ENCODE measurements at regions not wholly inside any gene's neighbourhood (a gene's known extent, or its start where the extent isn't known, plus 50 kb on each side); places are given as distances from the start of the nearest gene placed in this dataset.

DNA sequence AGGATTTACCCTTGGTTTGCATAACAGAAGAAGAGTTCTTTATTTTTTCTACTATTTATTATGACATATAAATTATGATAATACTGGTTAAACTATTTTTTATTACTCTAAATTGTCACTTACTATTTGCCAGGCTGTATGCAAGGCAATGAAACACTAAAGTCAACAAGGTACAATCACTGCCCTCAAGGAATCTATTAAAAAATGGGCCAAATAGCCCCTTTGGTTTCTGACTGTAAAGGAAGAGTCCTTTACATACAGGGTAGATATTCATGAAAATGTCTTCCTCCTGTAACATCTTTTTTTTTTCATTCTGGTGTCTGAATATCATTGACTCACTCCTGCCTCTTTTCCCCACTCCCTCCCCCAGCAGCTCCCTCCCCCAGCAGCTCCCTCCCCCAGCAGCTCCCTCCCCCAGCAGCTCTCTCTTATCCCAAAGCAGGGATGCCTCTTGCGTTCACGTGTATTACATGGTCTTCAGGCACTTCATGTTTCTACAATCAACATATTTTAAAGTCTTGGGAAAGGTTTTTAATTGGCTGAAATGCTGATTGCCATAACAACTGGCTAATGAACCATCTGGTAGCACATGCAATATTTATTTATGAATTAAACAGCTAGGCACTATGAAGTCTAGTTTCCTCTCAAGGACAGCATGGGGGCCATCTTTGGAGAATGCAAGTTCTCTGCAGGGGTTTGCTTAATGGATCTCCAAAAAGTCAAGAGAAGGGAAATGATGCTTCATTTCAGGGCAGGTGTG, 400.4 kb upstream of the PLXNA2 start:
- Histone ChIP-seq H3K4me3 (no peak overlapping the region), H3K4me1 (no peaks in the 10 kb centered on the region), H3K36me3 (no peaks in the 10 kb centered on the region), H3K27ac (no peak overlapping the region), H3K9me3 (no peaks in the 10 kb centered on the region), H3K27me3 (no peaks in the 10 kb centered on the region)
- intact Hi-C loops (cut with DNase I), result no loop called here
- no peak for DNase-seq (ENCODE audit: low spot score in 2 of 2)
- TF ChIP-seq CTCF (IDR thresholded peaks at IDR 0.05), result no peak

GRCh38 chr1:208646431-208646830, 402.2 kb upstream of the PLXNA2 start:
- no peak for TF ChIP-seq CTCF (IDR thresholded peaks at IDR 0.05)
- H3K9me3 ChIP-seq, result no peaks in the 10 kb centered on the region
- H3K27ac ChIP-seq, result no peak overlapping the region
- no peak for DNase-seq (ENCODE audit: low spot score in 2 of 2)
- no peak overlapping the region for H3K4me3 ChIP-seq
- no peaks in the 10 kb centered on the region for H3K27me3 ChIP-seq
- intact Hi-C loops (cut with DNase I), result no loop called here
- H3K4me1 ChIP-seq, result no peaks in the 10 kb centered on the region
- H3K36me3 ChIP-seq, result no peaks in the 10 kb centered on the region

- H3K36me3 ChIP-seq, result no peaks in the 10 kb centered on the region
- intact Hi-C loops (cut with DNase I), result no loop called here
- H3K27me3 ChIP-seq, result no peaks in the 10 kb centered on the region
- no peak for DNase-seq (ENCODE audit: low spot score in 2 of 2)
- no peak for TF ChIP-seq CTCF (IDR thresholded peaks at IDR 0.05)
- H3K27ac ChIP-seq, result no peak overlapping the region
- no peak overlapping the region for H3K4me3 ChIP-seq
- H3K4me1 ChIP-seq, result no peaks in the 10 kb centered on the region
- no peaks in the 10 kb centered on the region for H3K9me3 ChIP-seq
Measured at GRCh38 chr1:208648146-208648545, 404.0 kb upstream of the PLXNA2 start.

GRCh38 chr1:208652296-208653160, 408.3 kb upstream of the PLXNA2 start:
- Histone ChIP-seq H3K4me3 (no peak overlapping the region), H3K27ac (no peak overlapping the region), H3K27me3 (no peaks in the 10 kb centered on the region), H3K9me3 (no peaks in the 10 kb centered on the region), H3K4me1 (no peaks in the 10 kb centered on the region), H3K36me3 (no peaks in the 10 kb centered on the region)
- TF ChIP-seq CTCF (IDR thresholded peaks at IDR 0.05), result peak; percentile 46 to 87 (median 86)
- intact Hi-C loops (cut with DNase I), result loop anchor here (2.0 kb wide), 1 partner anchor 596 kb away; no protein-coding TSS in a partner anchor
- peak in 1 of 2 donors; percentile 64 for DNase-seq (ENCODE audit: low spot score in 2 of 2)

DNA sequence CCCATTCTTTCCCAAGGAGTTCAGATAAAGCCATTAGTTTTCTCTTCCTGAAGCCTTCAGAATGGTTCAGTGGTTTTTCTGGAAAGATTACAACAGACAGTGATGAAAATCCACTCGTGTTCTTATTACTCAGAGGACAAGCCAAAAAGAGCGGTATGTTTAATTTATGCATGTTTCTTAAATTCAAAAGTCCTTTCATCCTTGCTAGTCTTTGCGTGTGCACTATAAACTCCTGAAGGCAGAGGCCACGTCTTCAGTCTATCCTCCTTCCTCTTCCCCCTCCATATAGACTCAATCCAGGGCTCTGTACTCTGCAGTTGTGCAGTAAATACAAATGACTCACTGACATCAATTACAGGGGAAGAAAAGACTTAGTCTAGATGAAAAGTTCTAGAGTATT, 409.2 kb upstream of the PLXNA2 start:
- no peaks in the 10 kb centered on the region for H3K4me1 ChIP-seq
- H3K27me3 ChIP-seq, result no peaks in the 10 kb centered on the region
- intact Hi-C loops (cut with DNase I), result loop anchor here (2.0 kb wide), 1 partner anchor 595 kb away; no protein-coding TSS in a partner anchor
- no peak overlapping the region for H3K27ac ChIP-seq
- no peak overlapping the region for H3K4me3 ChIP-seq
- DNase-seq (ENCODE audit: low spot score in 2 of 2), result no peak
- TF ChIP-seq CTCF (IDR thresholded peaks at IDR 0.05), result no peak
- H3K9me3 ChIP-seq, result no peaks in the 10 kb centered on the region
- H3K36me3 ChIP-seq, result no peaks in the 10 kb centered on the region

Data from ascending aorta (tissue), 2 donors.